K562 (cell line): ENCODE measurements at regions not wholly inside any gene's neighbourhood (a gene's known extent, or its start where the extent isn't known, plus 50 kb on each side); places are given as distances from the start of the nearest gene placed in this dataset.

Experiments
- ATAC-seq: fragments of 200-7000 bp; cut with Tn5 transposase; 3 replicates; pipeline ENCODE4 v1.9.1; 2020; ENCODE audit warnings: moderate library complexity
- BruUV-seq: library from RNA; stranded (reverse); fragments of 400-500 nt; replicated peaks from 2 replicates; lab custom pipeline; 2021; lab: Mats Ljungman, UMichigan
- CTCF ChIA-PET: fragments of 300-600 bp; formaldehyde crosslinking; extraction: SDS; loops from one replicate; lab custom pipeline; 2021; ENCODE audit warnings: low intra/inter-chr PET ratio; lab: Yijun Ruan, JAX
- POLR2A ChIA-PET: fragments of 300-600, 350-650 bp; sonication (Branson Sonifier 250); formaldehyde crosslinking; extraction: SDS; loops from one replicate; lab custom pipeline; 2021; ENCODE audit warnings: antibody characterized with exemption, inconsistent platforms; lab: Yijun Ruan, JAX
- DNase-seq, 4 experiments: peaks; one replicate each; pipeline versions ENCODE4 v3.0.0 to v3.0.0-alpha.2; 2011 to 2018; ENCODE audit warnings: low spot score in 3 of 4, mixed read lengths in 3 of 4; ENCODE audit errors: extremely low read depth in 1 of 4
- FAIRE-seq: peaks from 2 replicates; lab custom pipeline; 2011; peaks lifted over from hg19 to GRCh38; lab: Jason Lieb, UNC
- H2AFZ ChIP-seq: 2 replicates; pipeline ENCODE4 v1.6.0; 2011; ENCODE audit warnings: low read depth, low read length, control low read depth, inconsistent platforms
- H3K27ac ChIP-seq: fragments of 200-600 bp; 3 replicates; pipeline ENCODE4 v1.8.0; 2011; ENCODE audit warnings: low read depth, mild to moderate bottlenecking, control low read depth, inconsistent platforms, low read length, moderate library complexity, mixed read lengths; ENCODE audit errors: extremely low read depth
- H3K27me3 ChIP-seq, 2 experiments: fragments of 300-600 bp in 1 of 2; 2 replicates in 1 of 2; 3 replicates in 1 of 2; pipeline versions ENCODE4 v1.6.0 to v1.8.0; 2011; ENCODE audit warnings: inconsistent platforms in 2 of 2, low read length in 2 of 2, mild to moderate bottlenecking in 1 of 2, mixed read lengths in 1 of 2, moderate library complexity in 1 of 2; ENCODE audit not compliant: control insufficient read depth in 2 of 2, insufficient read depth in 2 of 2
- H3K36me3 ChIP-seq: fragments of 300-600 bp; 3 replicates; pipeline ENCODE4 v1.8.0; 2011; ENCODE audit warnings: mild to moderate bottlenecking, low read length, inconsistent platforms; ENCODE audit not compliant: control insufficient read depth, insufficient read depth
- H3K4me1 ChIP-seq, 2 experiments: fragments of 200-600 bp in 1 of 2; replicated peaks in 1 of 2; 2 replicates in 1 of 2; 3 replicates in 1 of 2; pipeline versions ENCODE4 v1.5.1 to v1.8.0; 2011; ENCODE audit warnings: inconsistent platforms in 2 of 2, low read length in 2 of 2, mild to moderate bottlenecking in 1 of 2, mixed read lengths in 1 of 2, moderate library complexity in 1 of 2; ENCODE audit not compliant: control insufficient read depth in 2 of 2, insufficient read depth in 2 of 2
- H3K4me2 ChIP-seq: 2 replicates; pipeline ENCODE4 v1.6.1; 2011; ENCODE audit warnings: low read length, control low read depth, inconsistent platforms, mixed read lengths; ENCODE audit not compliant: insufficient read depth
- H3K4me3 ChIP-seq: fragments of 200-600 bp; sonication (generic), shearing (Covaris generic); 2 replicates; pipeline ENCODE4 v1.5.1; 2016; ENCODE audit warnings: control low read depth, inconsistent platforms
- H3K79me2 ChIP-seq: fragments of 200-600 bp; 3 replicates; pipeline ENCODE4 v1.8.0; 2011; ENCODE audit warnings: low read length, inconsistent platforms; ENCODE audit not compliant: control insufficient read depth, insufficient read depth
- H3K9ac ChIP-seq, 2 experiments: 2 replicates each; pipeline versions ENCODE4 v1.6.0 to v1.6.1; 2011; ENCODE audit warnings: low read depth in 2 of 2, low read length in 2 of 2, control low read depth in 1 of 2, inconsistent platforms in 1 of 2, mild to moderate bottlenecking in 1 of 2, mixed read lengths in 1 of 2; ENCODE audit not compliant: insufficient read depth in 1 of 2
- H3K9me1 ChIP-seq: one replicate; pipeline ENCODE4 v1.6.0; 2011; ENCODE audit warnings: inconsistent platforms, mild to moderate bottlenecking, low read length, moderate library complexity; ENCODE audit not compliant: control insufficient read depth, insufficient read depth
- H3K9me3 ChIP-seq: replicated peaks from 2 replicates; pipeline ENCODE4 v1.5.1; 2011; ENCODE audit warnings: low read depth, low read length, inconsistent platforms; ENCODE audit not compliant: control insufficient read depth, insufficient read depth
- H4K20me1 ChIP-seq: replicated peaks from 2 replicates; pipeline ENCODE4 v1.6.1; 2011; ENCODE audit warnings: low read length, inconsistent platforms, mixed read lengths; ENCODE audit not compliant: control insufficient read depth, insufficient read depth
- DDX20 ChIP-seq: fragments of 450-650 bp; IDR thresholded peaks from 2 replicates; pipeline ENCODE4 v1.6.1; 2016; ENCODE audit warnings: missing genetic modification characterization, low read depth, mild to moderate bottlenecking, missing compliant biosample characterization, moderate library complexity
- NR2F6 ChIP-seq: fragments of 450-650 bp; formaldehyde crosslinking; IDR thresholded peaks from 2 replicates; pipeline ENCODE4 v1.4.0; 2020; ENCODE audit warnings: mild to moderate bottlenecking
- PCBP1 ChIP-seq: fragments of 200-400 bp; formaldehyde crosslinking; IDR thresholded peaks from 2 replicates; pipeline ENCODE4 v1.6.1; 2018; ENCODE audit warnings: mild to moderate bottlenecking, low read depth, low read length; ENCODE audit not compliant: poor library complexity, severe bottlenecking
- STAT5B ChIP-seq: fragments of 250-450 bp; sonication (Bioruptor Pico); IDR thresholded peaks from 2 replicates; pipeline ENCODE4 v1.8.0; 2021; ENCODE audit warnings: mild to moderate bottlenecking, inconsistent platforms
- ZEB2 ChIP-seq: fragments of 450-650 bp; IDR thresholded peaks from 2 replicates; pipeline ENCODE4 v1.6.1; 2016
- ZNF232 ChIP-seq: sonication (generic); formaldehyde crosslinking; IDR thresholded peaks from 2 replicates; pipeline ENCODE4 v1.8.0; 2022; ENCODE audit warnings: mild to moderate bottlenecking, missing genetic modification reagents
- WGBS: fragments of 100-300 bp; shearing (Covaris generic); methylation state at CpG from one replicate; pipeline ENCODE4 v1.1.6; 2016; ENCODE audit warnings: low coverage, mixed read lengths; ENCODE audit not compliant: insufficient coverage; ENCODE audit errors: missing lambda C conversion rate; 5-methylcytosine and 5-hydroxymethylcytosine counted together
- in situ Hi-C: fragments of 300-500 bp; cut with MboI; formaldehyde crosslinking; loops from 4 replicates; pipeline ENCODE4 v1.15.0; 2018; ENCODE audit warnings: inconsistent platforms, mixed read lengths
- intact Hi-C: fragments of 100-400 bp; cut with micrococcal nuclease; formaldehyde crosslinking; loops from 2 replicates; pipeline ENCODE4 v1.14.2; 2022
- TF ChIP-seq, protein P1 (sequence below): fragments of 250-450 bp; sonication (Bioruptor Pico); IDR thresholded peaks from 2 replicates; pipeline ENCODE4 v1.4.0; 2020; ENCODE audit warnings: mild to moderate bottlenecking, moderate library complexity
- TF ChIP-seq, protein P2 (sequence below): IDR thresholded peaks from 2 replicates; pipeline ENCODE4 v1.6.1; 2014; ENCODE audit warnings: antibody characterized with exemption
- TF ChIP-seq, protein P3 (sequence below): fragments of 250-450 bp; sonication (Bioruptor Pico); IDR thresholded peaks from 2 replicates; pipeline ENCODE4 v1.8.0; 2021; ENCODE audit warnings: moderate library complexity, mild to moderate bottlenecking, inconsistent platforms

DNA sequence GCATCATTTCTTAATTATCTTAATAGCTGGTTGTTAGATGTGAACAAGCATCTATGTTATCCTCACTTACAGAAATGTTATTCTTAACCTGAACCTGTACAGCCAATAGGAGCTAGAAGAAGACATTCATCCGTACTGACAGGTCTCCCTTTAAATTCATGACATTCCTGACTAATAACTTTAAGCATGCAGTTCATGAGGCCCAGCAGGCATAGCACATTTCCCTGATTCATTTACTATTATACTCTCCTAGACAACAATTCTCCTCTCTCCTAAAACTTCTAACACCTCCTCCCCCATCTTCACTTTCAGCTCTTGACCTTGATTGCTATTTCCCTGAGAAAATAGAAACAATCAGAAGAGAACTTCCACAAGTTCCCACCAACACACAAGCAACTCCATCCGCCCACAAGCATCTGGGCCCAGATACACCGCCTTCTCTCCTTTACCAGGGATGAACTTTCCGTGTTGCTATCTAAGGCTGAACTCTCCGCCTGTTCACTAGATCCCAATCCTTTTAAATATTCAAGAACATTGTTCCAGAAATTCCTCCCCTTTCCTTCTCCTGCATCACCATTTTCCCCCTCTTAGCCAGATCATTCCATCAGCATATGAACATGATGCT lies 62.9 kb upstream of the SPRED1 start:
- peaks cover 0 to 6% of the 10 kb centered on the region in 2 experiments; a peak in 2 of 5 replicates for H3K27me3 ChIP-seq
- no peaks in the 10 kb centered on the region for H3K9me1 ChIP-seq
- no peak for ATAC-seq
- no TSS peak for BruUV-seq
- H3K4me1 ChIP-seq = no peaks in the 10 kb centered on the region
- no peak for DNase-seq
- POLR2A ChIA-PET = interaction anchor here (0.6 kb wide), 1 partner anchor 686 kb away, joined by 3 read pairs; no protein-coding TSS in a partner anchor
- H3K79me2 ChIP-seq = no peaks in the 10 kb centered on the region
- CTCF ChIA-PET = no interaction called here
- WGBS = 2% methylated on average over 5 of the region's 5 CpGs
- no peak overlapping the region for H2AFZ ChIP-seq
- H3K9ac ChIP-seq = no peak overlapping the region
- TF ChIP-seq DDX20 (tag) (no peak), NR2F6 (CRISPR knock-in tag) (no peak), ZNF232 (CRISPR knock-in tag) (no peak), STAT5B (CRISPR knock-in tag) (no peak), PCBP1 (no peak), ZEB2 (no peak)
- TF ChIP-seq, protein P1, sequence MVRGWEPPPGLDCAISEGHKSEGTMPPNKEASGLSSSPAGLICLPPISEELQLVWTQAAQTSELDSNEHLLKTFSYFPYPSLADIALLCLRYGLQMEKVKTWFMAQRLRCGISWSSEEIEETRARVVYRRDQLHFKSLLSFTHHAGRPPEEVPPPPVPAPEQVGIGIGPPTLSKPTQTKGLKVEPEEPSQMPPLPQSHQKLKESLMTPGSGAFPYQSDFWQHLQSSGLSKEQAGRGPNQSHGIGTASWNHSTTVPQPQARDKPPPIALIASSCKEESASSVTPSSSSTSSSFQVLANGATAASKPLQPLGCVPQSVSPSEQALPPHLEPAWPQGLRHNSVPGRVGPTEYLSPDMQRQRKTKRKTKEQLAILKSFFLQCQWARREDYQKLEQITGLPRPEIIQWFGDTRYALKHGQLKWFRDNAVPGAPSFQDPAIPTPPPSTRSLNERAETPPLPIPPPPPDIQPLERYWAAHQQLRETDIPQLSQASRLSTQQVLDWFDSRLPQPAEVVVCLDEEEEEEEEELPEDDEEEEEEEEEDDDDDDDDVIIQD (CRISPR knock-in tag) = no peak
- TF ChIP-seq, protein P2, sequence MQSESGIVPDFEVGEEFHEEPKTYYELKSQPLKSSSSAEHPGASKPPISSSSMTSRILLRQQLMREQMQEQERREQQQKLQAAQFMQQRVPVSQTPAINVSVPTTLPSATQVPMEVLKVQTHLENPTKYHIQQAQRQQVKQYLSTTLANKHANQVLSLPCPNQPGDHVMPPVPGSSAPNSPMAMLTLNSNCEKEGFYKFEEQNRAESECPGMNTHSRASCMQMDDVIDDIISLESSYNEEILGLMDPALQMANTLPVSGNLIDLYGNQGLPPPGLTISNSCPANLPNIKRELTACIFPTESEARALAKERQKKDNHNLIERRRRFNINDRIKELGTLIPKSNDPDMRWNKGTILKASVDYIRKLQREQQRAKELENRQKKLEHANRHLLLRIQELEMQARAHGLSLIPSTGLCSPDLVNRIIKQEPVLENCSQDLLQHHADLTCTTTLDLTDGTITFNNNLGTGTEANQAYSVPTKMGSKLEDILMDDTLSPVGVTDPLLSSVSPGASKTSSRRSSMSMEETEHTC = no peak
- TF ChIP-seq, protein P3, sequence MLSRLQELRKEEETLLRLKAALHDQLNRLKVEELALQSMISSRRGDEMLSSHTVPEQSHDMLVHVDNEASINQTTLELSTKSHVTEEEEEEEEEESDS (CRISPR knock-in tag) = no peak
- TF ChIP-seq, all 486 proteins: peak for 0
- FAIRE-seq = no peak
- no peak overlapping the region for H3K4me3 ChIP-seq
- H3K4me2 ChIP-seq = no peak overlapping the region
- in situ Hi-C loops (no loop called here), intact Hi-C loops (no loop called here)
- H3K9me3 ChIP-seq = no peaks in the 10 kb centered on the region
- no peaks in the 10 kb centered on the region for H3K36me3 ChIP-seq
- no peaks in the 10 kb centered on the region for H4K20me1 ChIP-seq
- no peak overlapping the region for H3K27ac ChIP-seq
